ENCODE measurements at regions not wholly inside any gene's neighbourhood (a gene's known extent, or its start where the extent isn't known, plus 50 kb on each side); places are given as distances from the start of the nearest gene placed in this dataset.
"Not testable (repeated sequence)": the region's sequence is repeated elsewhere in the genome, so short reads cannot be mapped to it uniquely, and the experiment has no call there.

- no peak for DNase-seq
Observed at GRCh38 chr6:155791186-155791585, 335.5 kb upstream of the NOX3 start.

- DNase-seq = no peak
Observed at GRCh38 chr6:155787168-155787567, 331.5 kb upstream of the NOX3 start.

GRCh38 chr6:155786528-155786927 lies 330.9 kb upstream of the NOX3 start:
- DNase-seq = no peak

DNA sequence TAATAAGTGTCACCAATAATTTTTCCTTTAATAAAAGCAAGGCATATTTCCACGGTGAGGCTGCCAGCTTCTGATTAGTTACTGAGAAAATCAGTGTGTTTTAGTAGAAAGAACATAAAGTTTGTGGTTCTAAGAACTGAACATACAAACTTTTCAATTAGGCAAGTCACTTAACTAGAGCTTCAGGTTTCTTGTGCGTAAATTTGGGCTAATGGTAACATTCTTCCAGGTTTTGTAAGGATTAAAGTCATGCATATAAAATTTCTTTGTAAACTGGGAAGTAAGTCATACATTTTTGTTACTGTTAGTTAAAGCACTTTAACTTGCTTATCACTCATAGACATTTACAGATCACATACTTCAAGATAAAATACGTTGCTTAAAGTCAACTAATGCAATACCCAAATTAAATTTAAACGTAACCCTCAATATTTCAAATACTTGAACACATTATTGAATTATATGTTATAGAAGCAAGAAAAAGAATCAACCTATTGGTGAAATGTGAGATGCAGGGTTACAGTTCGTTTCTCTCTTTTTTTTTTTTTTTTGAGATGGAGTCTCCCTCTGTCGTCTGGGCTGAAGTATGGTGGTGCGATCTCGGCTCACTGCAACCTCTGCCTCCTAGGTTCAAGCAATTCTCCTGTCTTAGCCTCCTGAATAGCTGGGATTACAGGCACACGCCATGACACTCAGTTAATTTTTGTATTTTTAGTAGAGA lies 327.3 kb upstream of the NOX3 start:
- DNase-seq = no peak

DNA sequence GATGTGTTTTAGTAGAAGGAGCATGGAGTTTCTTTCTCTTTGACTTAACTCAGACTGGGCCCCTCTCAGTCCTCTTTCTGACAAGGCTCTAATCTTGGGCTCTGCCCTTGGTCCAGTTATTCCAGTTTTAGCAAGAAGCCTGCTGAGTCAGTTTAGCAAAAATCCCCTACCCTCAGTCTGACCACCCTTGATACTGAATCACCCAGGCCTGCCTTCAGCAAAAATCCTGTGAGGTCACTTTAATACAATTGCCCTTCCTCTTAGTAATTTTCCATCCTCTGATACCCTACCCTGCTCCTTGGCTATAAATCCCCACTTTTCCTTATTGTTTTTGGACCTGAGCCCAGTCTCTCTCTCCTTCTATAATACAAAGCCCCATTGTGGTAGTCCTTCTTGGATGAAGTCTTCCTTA lies 326.7 kb upstream of the NOX3 start:
- no peak for DNase-seq

DNA sequence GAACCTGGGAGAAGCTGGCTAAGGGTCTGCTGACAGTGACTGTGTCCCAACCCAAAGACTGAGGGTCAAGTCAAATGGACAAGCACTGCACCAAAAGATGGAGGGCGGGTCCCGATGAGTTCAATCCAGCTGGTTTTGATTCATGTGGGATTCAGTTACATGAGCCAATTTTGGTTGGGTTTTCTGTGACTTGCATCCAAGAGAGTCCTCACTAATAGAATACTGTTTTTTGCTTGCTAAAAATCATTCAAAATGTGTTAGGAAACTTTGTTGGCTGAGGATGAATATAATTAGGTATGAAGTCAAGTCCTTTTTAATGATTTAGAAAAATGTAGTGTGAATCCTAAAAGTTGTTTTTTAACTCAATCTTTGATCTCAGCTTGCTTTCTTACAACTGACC lies 323.8 kb upstream of the NOX3 start:
- no peak for DNase-seq

GRCh38 chr6:155778336-155778735 lies 322.7 kb upstream of the NOX3 start:
- DNase-seq = no peak

GRCh38 chr6:155771822-155772221 lies 316.2 kb upstream of the NOX3 start:
- no peak for DNase-seq

DNA sequence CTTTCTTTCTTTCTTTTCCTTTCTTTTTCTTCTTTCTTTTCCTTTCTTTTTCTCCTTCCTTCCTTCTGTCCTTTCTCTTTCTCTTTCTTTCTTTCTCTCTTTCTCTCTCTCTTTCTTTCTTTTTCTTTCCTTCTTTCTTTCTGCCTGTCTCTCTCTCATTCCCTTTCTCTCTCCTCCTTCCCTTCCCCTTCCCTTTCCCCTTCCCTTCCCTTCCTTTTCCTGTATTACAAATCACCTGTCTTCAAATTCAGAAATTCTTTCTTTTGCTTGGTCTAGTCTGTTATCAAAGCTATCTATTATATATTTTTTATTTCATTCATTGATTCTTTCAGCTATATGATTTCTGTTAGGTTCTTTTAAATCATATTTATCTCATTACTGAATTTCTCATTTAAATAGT lies 315.2 kb upstream of the NOX3 start:
- DNase-seq = no peak

DNA sequence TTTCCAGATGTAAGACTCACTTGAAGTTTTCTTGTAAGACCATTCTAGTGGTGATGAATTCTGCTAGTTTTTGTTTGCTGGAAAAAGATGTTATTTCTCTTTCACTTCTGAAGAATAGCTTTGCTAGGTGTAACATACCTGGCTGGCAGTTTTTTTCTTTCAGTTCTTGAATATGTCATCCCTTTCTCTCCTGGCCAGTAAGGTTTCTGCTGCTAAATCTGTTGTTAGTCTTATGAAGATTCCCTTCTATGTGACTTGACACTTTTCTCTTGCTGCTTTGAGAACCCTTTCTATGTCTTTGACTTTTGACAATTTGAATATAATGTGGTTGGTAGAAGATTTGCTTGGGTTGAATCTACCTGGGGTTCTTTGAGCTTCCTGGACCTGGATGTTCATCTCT lies 314.7 kb upstream of the NOX3 start:
- no peak for DNase-seq

DNA sequence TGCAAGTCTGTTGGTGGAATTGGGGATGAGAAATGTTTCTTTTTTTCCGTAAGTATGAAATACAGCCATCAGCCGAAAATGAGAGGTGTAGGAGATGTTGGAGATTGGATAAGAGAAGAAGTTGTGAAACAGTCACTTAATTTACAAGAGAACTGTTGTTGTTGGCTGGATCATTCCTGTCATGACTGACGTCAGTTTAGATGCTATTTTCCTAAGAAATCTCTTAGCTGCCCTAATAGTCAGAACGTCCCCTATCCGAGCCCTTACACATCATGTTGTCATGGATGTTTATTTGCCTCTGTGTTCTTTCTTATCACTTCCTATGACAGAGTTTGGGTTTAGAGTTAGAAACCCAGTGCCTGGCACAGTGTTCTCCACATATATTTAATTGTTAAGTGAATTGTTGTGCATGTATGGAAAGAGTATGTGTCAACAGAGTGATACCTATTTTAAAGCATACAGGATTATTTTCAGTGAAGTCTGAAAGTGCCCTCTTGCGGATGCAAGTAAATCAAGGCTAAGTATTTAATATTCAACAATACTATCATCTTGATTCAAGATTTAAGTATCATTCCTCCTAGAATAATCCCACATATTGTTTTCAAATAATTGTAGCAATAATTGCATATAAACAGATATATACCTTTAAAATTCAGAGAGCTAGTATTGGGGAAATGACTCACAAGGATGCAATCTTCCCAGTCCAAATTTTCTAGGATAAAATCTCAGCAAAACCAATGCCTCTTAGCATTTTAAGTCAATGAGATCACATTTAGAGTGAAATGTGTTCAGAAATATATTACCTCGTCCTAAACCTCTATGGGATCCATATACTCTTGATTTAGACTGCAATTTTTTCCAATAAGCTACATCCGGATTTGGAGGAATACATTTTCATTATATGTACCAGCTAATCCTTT lies 309.9 kb upstream of the NOX3 start:
- no peak for DNase-seq

DNA sequence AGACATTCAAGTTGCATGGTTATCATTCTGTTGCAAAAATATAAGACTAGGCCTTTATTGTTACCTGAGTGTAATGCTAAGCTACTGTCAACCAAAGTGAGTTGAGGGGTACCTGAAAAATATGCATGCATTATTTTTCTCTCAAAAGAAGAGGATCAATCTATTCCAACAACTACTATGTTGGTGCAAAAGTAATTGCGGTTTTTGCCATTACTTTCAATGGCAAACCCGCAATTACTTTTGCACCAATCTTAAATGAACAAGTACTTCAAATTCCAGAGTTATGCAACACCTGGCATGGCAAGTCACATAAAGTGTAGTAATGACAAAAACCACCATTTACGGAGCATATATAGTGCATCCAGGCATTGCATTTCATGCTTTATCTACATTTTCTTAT lies 307.0 kb upstream of the NOX3 start:
- DNase-seq = no peak

DNA sequence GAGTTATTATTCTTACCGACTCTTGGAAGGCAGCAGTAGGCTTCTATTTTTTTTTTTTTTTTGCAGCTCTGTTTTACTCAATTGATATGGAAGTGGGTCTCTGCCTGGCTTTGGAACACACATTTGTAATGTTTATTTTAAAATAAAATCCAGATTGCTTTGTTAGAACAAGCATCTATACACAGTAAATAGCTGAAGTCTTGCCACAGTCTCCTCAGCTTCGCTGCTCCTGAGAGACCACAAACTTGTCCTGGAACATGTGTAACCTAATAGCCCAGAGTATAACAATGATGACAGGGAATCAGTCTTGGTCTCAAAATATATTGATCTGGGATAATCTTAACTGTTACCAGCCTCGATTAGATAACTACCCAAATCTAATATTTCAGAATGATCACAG lies 299.8 kb upstream of the NOX3 start:
- no peak for DNase-seq

DNA sequence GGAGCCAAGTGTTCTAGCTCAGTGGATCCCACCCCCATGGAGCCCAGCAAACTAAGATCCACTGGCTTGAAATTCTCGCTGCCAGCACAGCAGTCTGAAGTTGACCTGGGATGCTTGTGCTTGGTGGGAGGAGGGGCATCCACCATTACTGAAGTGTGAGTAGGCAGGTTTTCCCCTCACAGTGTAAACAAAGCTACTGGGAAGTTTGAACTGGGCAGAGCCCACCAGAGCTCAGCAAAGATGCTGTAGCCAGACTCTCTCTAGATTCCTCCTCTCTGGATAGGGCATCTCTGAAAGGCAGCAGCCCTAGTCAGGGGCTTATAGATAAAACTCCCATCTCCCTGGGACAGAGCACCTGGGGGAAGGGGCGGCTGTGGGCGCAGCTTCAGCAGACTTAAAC lies 293.1 kb upstream of the NOX3 start:
- DNase-seq = not testable (repeated sequence)

DNA sequence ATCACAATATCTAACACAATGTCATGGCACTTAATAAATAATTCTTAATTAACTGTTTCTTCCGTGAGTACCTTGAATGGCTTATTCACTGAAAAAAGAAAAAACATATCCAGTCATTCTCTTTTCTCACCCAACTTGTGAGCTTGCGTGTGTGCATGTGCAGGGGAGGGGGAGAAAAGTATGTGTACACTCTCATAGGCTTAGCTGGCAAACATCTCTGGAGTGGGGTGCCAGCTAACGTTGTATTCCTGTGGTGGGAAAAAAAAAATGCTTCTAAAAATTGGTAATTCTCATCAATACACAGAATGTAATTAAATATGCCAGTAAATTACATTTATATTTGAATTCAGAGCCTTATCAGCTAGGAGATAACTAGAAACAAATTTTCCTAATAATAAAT lies 291.9 kb upstream of the NOX3 start:
- no peak for DNase-seq

- DNase-seq = no peak
Observed at GRCh38 chr6:155740781-155741399, 285.3 kb upstream of the NOX3 start.

DNA sequence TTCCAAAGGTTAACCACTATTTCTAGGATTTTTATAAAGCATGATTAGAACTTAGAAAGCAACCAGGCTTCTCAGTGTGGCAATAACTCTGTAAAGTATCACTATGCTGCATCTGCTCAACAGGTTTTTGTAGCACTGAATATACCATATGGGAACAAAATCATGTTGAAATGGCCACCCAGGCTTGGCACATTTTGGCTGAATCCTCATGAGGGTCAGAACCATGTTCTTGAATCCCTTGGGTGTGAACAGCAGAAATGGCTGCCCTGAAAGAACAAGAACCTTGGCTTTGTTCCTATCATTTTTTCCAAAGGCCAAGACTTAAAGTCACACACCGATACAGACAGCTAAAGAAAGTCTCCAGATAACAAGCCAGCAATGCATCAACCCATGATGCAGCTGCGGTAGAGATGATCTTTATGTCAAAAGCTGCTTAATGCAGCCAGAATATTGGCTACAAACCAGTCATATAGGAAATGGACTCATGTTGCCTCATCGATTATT lies 283.0 kb upstream of the NOX3 start:
- DNase-seq = no peak

- peak; percentile 4 for DNase-seq
Observed at GRCh38 chr6:155717374-155717773, 261.7 kb upstream of the NOX3 start.

DNA sequence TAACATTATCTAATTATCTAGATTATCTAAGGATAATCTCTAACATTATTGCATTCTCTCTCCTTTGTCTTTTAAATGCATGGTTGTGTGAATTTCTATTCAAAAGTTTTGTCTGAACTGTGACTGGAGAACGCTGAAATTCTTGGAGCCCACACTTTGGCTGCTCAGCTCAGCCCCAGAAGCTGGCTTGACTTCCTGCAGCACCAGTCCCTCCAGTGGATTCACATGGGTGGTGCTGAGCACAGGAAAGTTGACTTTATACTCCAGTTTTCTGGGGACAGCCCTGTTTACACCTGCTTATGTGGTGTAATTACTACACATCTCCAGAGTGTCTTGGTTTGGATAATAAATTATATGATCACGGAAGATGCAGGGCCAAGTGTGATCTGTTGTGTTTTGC lies 255.1 kb upstream of the NOX3 start:
- no peak for DNase-seq

DNA sequence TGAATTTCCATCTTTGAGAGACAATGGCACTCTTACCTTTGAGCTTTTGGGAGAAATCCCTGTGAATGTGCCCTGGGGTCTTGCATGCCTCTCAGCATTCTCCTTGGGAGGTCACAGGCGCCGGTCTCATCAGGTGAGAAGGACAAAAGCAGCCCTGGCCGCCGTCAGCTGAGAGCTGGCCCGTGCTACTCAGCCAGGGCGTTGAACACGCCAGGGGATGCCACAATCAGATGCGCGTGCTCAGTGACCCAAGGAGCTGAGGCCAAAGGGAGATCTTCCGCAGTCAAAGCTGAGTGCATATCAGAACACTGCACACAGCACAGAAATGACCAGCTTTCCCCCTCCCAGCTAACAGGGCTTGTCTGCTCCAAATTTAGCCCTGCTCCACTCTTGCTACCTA lies 253.6 kb upstream of the NOX3 start:
- DNase-seq = no peak

GRCh38 chr6:155708100-155708499 lies 252.5 kb upstream of the NOX3 start:
- DNase-seq = no peak

- no peak for DNase-seq
Observed at GRCh38 chr6:155706806-155707205, 251.2 kb upstream of the NOX3 start.

DNA sequence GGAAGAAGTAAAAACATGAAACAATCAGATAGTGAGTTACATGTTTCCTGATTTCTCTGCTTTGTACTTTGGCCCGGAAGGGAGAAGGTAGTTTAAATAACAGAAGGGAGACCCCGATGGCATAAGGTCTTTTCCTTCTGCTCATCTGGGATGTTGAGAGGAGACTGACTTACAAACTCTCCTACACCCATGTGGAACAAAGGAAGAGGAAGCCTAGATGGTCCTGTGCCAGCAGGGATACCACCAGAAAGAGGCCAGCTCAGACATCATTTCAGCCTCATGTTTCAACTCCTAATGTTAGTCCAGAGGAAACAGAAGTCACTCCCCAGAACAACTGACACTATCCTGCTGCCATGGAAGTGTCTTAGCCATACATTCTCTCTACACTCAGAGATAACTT lies 250.7 kb upstream of the NOX3 start:
- DNase-seq = no peak

DNA sequence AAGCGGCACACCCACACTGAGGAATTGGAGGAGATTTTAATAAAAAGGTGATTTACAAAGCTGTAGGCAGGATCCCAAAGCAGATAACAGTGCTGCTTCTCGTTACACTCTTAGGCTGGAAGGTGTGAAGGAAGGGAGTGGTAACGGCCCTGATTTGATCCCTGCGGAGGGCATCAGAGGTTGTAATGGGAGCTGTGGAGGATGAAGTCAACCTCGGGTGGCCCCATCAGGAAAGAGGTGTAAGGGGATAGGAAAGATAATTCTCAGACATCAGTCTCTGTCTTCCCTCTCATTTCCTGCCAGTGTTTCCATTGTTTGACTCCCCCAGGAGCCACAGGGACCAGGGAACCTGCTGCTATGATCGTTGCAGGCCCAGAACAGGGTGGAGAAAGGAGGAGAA lies 245.7 kb upstream of the NOX3 start:
- no peak for DNase-seq

Data from GF-D8 (cell line).